H1 (cell line): ENCODE measurements at regions not wholly inside any gene's neighbourhood (a gene's known extent, or its start where the extent isn't known, plus 50 kb on each side); places are given as distances from the start of the nearest gene placed in this dataset.

ENCODE experiments used
- CTCF ChIA-PET: fragments of 300-600 bp; sonication (Branson Sonifier 250); formaldehyde crosslinking; loops from one replicate; lab custom pipeline; 2021; ENCODE audit not compliant: partially characterized antibody; lab: Charles Lee
- POLR2A ChIA-PET: fragments of 300-600 bp; sonication (Branson Sonifier 250); formaldehyde crosslinking; loops from one replicate; lab custom pipeline; 2021; ENCODE audit warnings: inconsistent platforms; ENCODE audit not compliant: partially characterized antibody; lab: Charles Lee
- DNase-seq, 2 experiments: peaks; one replicate each; pipeline versions ENCODE4 v3.0.0 to v3.0.0-alpha.2; 2010 to 2022; ENCODE audit warnings: low spot score in 2 of 2, low read depth in 1 of 2, mixed read lengths in 1 of 2
- FAIRE-seq: peaks from 2 replicates; lab custom pipeline; 2011; peaks lifted over from hg19 to GRCh38; lab: Jason Lieb, UNC
- H2AFZ ChIP-seq: 2 replicates; pipeline ENCODE4 v1.8.1; 2012; ENCODE audit warnings: low read length, inconsistent platforms
- H2AK5ac ChIP-seq: 2 replicates; pipeline ENCODE4 v1.6.1; 2013; ENCODE audit warnings: low read depth, low read length
- H2BK120ac ChIP-seq: replicated peaks from 2 replicates; pipeline ENCODE3; 2013; ENCODE audit warnings: low read depth, low read length, inconsistent platforms
- H2BK12ac ChIP-seq: 2 replicates; pipeline ENCODE4 v1.6.1; 2013; ENCODE audit warnings: low read depth, low read length
- H2BK15ac ChIP-seq: 2 replicates; pipeline ENCODE4 v1.6.1; 2013; ENCODE audit warnings: low read length
- H2BK20ac ChIP-seq: 2 replicates; pipeline ENCODE4 v1.6.1; 2013; ENCODE audit warnings: low read length
- H2BK5ac ChIP-seq: 2 replicates; pipeline ENCODE4 v1.6.1; 2013; ENCODE audit warnings: low read depth, low read length
- H3K14ac ChIP-seq: 2 replicates; pipeline ENCODE4 v1.6.1; 2013; ENCODE audit warnings: inconsistent platforms; ENCODE audit not compliant: insufficient read length
- H3K18ac ChIP-seq: 2 replicates; pipeline ENCODE4 v1.6.1; 2013; ENCODE audit warnings: low read length; ENCODE audit errors: extremely low read depth
- H3K23ac ChIP-seq: 2 replicates; pipeline ENCODE4 v1.6.1; 2013; ENCODE audit warnings: inconsistent platforms; ENCODE audit not compliant: insufficient read length
- H3K23me2 ChIP-seq: 2 replicates; pipeline ENCODE4 v1.6.1; 2013; ENCODE audit warnings: low read depth, low read length
- H3K27ac ChIP-seq: 2 replicates; pipeline ENCODE4 v1.6.1; 2011; ENCODE audit warnings: low read depth, low read length, inconsistent platforms
- H3K27me3 ChIP-seq, 4 experiments: replicated peaks in 1 of 4; 1 replicate in 1 of 4; 2 replicates in 3 of 4; pipeline versions ENCODE4 v1.6.1 to v1.8.1; 2011 to 2013; ENCODE audit warnings: low read length in 3 of 4, mild to moderate bottlenecking in 3 of 4, inconsistent platforms in 2 of 4, mixed read lengths in 2 of 4, moderate library complexity in 1 of 4; ENCODE audit not compliant: control insufficient read depth in 3 of 4, insufficient read depth in 3 of 4; ENCODE audit errors: extremely low read depth in 1 of 4
- H3K36me3 ChIP-seq, 4 experiments: 2 replicates each; pipeline versions ENCODE4 v1.6.1 to v1.8.1; 2011 to 2013; ENCODE audit warnings: mild to moderate bottlenecking in 4 of 4, low read length in 3 of 4, moderate library complexity in 2 of 4, control low read depth in 1 of 4, inconsistent platforms in 1 of 4; ENCODE audit not compliant: insufficient read depth in 4 of 4, control insufficient read depth in 2 of 4
- H3K4ac ChIP-seq: replicated peaks from 2 replicates; pipeline ENCODE3; 2013; ENCODE audit warnings: low read length, low read depth, mixed read lengths, inconsistent platforms; ENCODE audit not compliant: insufficient read length
- H3K4me1 ChIP-seq, 4 experiments: replicated peaks in 1 of 4; 1 replicate in 1 of 4; 2 replicates in 3 of 4; pipeline versions ENCODE4 v1.6.1 to v1.8.1; 2011 to 2013; ENCODE audit warnings: low read length in 3 of 4, inconsistent platforms in 2 of 4, mixed read lengths in 1 of 4; ENCODE audit not compliant: insufficient read depth in 4 of 4, control insufficient read depth in 3 of 4
- H3K4me2 ChIP-seq, 2 experiments: 2 replicates each; pipeline versions ENCODE4 v1.6.1 to v1.8.1; 2011 to 2013; ENCODE audit warnings: low read depth in 2 of 2, low read length in 2 of 2, control low read depth in 1 of 2, inconsistent platforms in 1 of 2, mild to moderate bottlenecking in 1 of 2; ENCODE audit not compliant: insufficient read depth in 1 of 2
- H3K4me3 ChIP-seq, 4 experiments: fragments of 200-600, 300-600 bp in 1 of 4; sonication (generic), shearing (Covaris generic), sonication (Bioruptor Twin) in 1 of 4; 2 replicates each; pipeline versions ENCODE4 v1.5.1 to v1.8.1; 2011 to 2016; ENCODE audit warnings: low read length in 4 of 4, low read depth in 3 of 4, control low read depth in 2 of 4, inconsistent platforms in 2 of 4, mild to moderate bottlenecking in 2 of 4, mixed read lengths in 1 of 4, moderate library complexity in 1 of 4; ENCODE audit not compliant: insufficient read depth in 2 of 4; ENCODE audit errors: extremely low read depth in 1 of 4
- H3K56ac ChIP-seq: replicated peaks from 2 replicates; pipeline ENCODE3; 2013; ENCODE audit warnings: low read depth, mild to moderate bottlenecking, mixed read lengths, low read length, inconsistent platforms; ENCODE audit not compliant: insufficient read length
- H3K79me1 ChIP-seq: 2 replicates; pipeline ENCODE4 v1.6.1; 2013; ENCODE audit warnings: low read depth, low read length, control low read depth
- H3K79me2 ChIP-seq, 2 experiments: 2 replicates each; pipeline versions ENCODE4 v1.6.1 to v1.8.1; 2012 to 2013; ENCODE audit warnings: low read length in 2 of 2, mild to moderate bottlenecking in 2 of 2, inconsistent platforms in 1 of 2; ENCODE audit not compliant: insufficient read depth in 2 of 2, control insufficient read depth in 1 of 2
- H3K9ac ChIP-seq, 4 experiments: replicated peaks in 1 of 4; 1 replicate in 1 of 4; 2 replicates in 3 of 4; pipeline versions ENCODE4 v1.6.1 to v1.8.1; 2011 to 2013; ENCODE audit warnings: low read depth in 3 of 4, low read length in 3 of 4, control low read depth in 2 of 4, mild to moderate bottlenecking in 2 of 4, moderate library complexity in 2 of 4, inconsistent platforms in 1 of 4; ENCODE audit errors: extremely low read depth in 1 of 4
- H3K9me3 ChIP-seq, 2 experiments: 2 replicates each; pipeline versions ENCODE4 v1.6.1 to v1.8.1; 2012 to 2013; ENCODE audit warnings: mild to moderate bottlenecking in 2 of 2, moderate library complexity in 2 of 2, control low read depth in 1 of 2, inconsistent platforms in 1 of 2, low read depth in 1 of 2, low read length in 1 of 2, mixed read lengths in 1 of 2; ENCODE audit not compliant: insufficient read depth in 2 of 2
- H4K20me1 ChIP-seq, 2 experiments: replicated peaks in 1 of 2; 2 replicates each; pipeline versions ENCODE3 to v1.8.1; 2011 to 2013; ENCODE audit warnings: inconsistent platforms in 2 of 2, low read length in 2 of 2, mild to moderate bottlenecking in 1 of 2; ENCODE audit not compliant: insufficient read depth in 2 of 2, control insufficient read depth in 1 of 2
- H4K5ac ChIP-seq: 2 replicates; pipeline ENCODE4 v1.6.1; 2013; ENCODE audit warnings: low read length, low read depth, mixed read lengths, inconsistent platforms; ENCODE audit not compliant: insufficient read length
- H4K8ac ChIP-seq: 2 replicates; pipeline ENCODE4 v1.8.0; 2013; ENCODE audit warnings: mild to moderate bottlenecking, moderate library complexity, low read length, inconsistent platforms; ENCODE audit not compliant: insufficient read depth; ENCODE audit errors: extremely low read depth
- H4K91ac ChIP-seq: replicated peaks from 2 replicates; pipeline ENCODE3; 2013; ENCODE audit warnings: low read length, mixed read lengths, inconsistent platforms; ENCODE audit not compliant: insufficient read length
- CEBPB ChIP-seq: IDR thresholded peaks from 2 replicates; pipeline ENCODE4 v1.6.1; 2012; ENCODE audit warnings: low read depth, low read length
- EP300 ChIP-seq, 2 experiments: IDR thresholded peaks; 1 replicate in 1 of 2; 2 replicates in 1 of 2; pipeline ENCODE4 v1.6.1; 2011 to 2012; ENCODE audit warnings: low read depth in 2 of 2, low read length in 2 of 2, mild to moderate bottlenecking in 2 of 2, borderline replicate concordance in 1 of 2, inconsistent platforms in 1 of 2, moderate library complexity in 1 of 2
- TBP ChIP-seq: IDR thresholded peaks from 2 replicates; pipeline ENCODE4 v1.6.1; 2011; ENCODE audit warnings: low read depth, low read length, improper control_type of control experiment
- TEAD4 ChIP-seq: IDR thresholded peaks from 2 replicates; pipeline ENCODE4 v1.6.1; 2012; ENCODE audit warnings: low read depth, low read length, inconsistent platforms, mixed read lengths
- WGBS, 2 experiments: shearing (Covaris generic) in 1 of 2; methylation state at CpG; one replicate each; pipeline versions ENCODE4 v1.1.6 to v1.1.7; 2013 to 2015; ENCODE audit warnings: low lambda C conversion rate in 2 of 2, mixed read lengths in 2 of 2, inconsistent platforms in 1 of 2, low coverage in 1 of 2, missing lambda C conversion rate in 1 of 2; ENCODE audit not compliant: insufficient replicate concordance in 2 of 2, insufficient coverage in 1 of 2, insufficient read length in 1 of 2; ENCODE audit errors: extremely low coverage in 1 of 2, missing lambda C conversion rate in 1 of 2; 5-methylcytosine and 5-hydroxymethylcytosine counted together

DNA sequence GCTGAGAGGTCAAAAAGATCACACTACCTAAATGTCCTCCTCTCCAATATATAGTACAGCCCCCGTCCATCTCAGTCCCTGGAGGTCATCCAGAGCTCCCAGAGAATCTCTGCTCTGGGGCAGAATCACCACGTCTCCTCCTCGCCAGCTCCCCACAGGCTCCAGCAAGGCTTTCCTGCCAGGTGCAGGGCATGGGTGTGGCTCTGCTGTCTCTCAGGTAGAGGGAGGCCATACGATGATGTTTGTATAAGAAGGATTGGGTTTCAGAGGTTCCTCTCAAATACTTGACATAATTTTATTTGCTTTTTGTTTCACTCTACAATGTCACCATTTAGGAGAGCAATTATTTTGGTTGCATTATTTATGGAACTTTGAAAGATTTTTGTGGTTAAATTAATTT lies 98.3 kb upstream of the PRSS58 start:
- ChIA-PET POLR2A (interaction anchor here (0.6 kb wide), 1 partner anchor 51 kb away, joined by 3 read pairs; no protein-coding TSS in a partner anchor), CTCF (interaction anchor here (1.1 to 21.2 kb wide), 18 partner anchors 10 to 427 kb away, joined by 3 to 337 read pairs (median 7); no protein-coding TSS in a partner anchor)
- no peak overlapping the region for H3K4me2 ChIP-seq
- no peak overlapping the region for H3K4me3 ChIP-seq
- no peak overlapping the region for H2BK20ac ChIP-seq
- H3K4ac ChIP-seq: no peak overlapping the region
- no peak overlapping the region for H4K5ac ChIP-seq
- no peak overlapping the region for H3K9ac ChIP-seq
- H3K4me1 ChIP-seq: peaks cover 5 to 13% (median 9%) of the 10 kb centered on the region in 4 experiments; a peak in 5 of 7 replicates
- H3K36me3 ChIP-seq: no peaks in the 10 kb centered on the region
- FAIRE-seq (no peak), DNase-seq (no peak)
- no peak overlapping the region for H3K56ac ChIP-seq
- H3K18ac ChIP-seq: no peak overlapping the region
- H2BK12ac ChIP-seq: no peak overlapping the region
- H4K91ac ChIP-seq: no peak overlapping the region
- H3K14ac ChIP-seq: no peak overlapping the region
- no peak overlapping the region for H2BK120ac ChIP-seq
- H2BK15ac ChIP-seq: no peak overlapping the region
- no peaks in the 10 kb centered on the region for H4K20me1 ChIP-seq
- H3K79me1 ChIP-seq: no peaks in the 10 kb centered on the region
- H3K27ac ChIP-seq: no peak overlapping the region
- no peaks in the 10 kb centered on the region for H3K79me2 ChIP-seq
- no peaks in the 10 kb centered on the region for H3K27me3 ChIP-seq
- 73% methylated on average over 4 of the region's 4 CpGs; no CpG with 5 or more reads in 1 of the 2 experiments for WGBS, 2 experiments
- TF ChIP-seq EP300 (IDR thresholded peaks at IDR 0.05; ENCODE audit: borderline replicate concordance in 1 of 2, low read depth in 2 of 2, low read length in 2 of 2) (no peak), TBP (no peak), TEAD4 (no peak), CEBPB (no peak)
- H3K23ac ChIP-seq: no peak overlapping the region
- no peak overlapping the region for H4K8ac ChIP-seq
- no peak overlapping the region for H2AK5ac ChIP-seq
- no peaks in the 10 kb centered on the region for H3K23me2 ChIP-seq
- peaks cover 0 to 3% of the 10 kb centered on the region in 2 experiments; a peak in 1 of 4 replicates for H3K9me3 ChIP-seq
- H2BK5ac ChIP-seq: no peak overlapping the region
- H2AFZ ChIP-seq: no peak overlapping the region
